C4-2B (cell line): ENCODE measurements at regions not wholly inside any gene's neighbourhood (a gene's known extent, or its start where the extent isn't known, plus 50 kb on each side); places are given as distances from the start of the nearest gene placed in this dataset.

Experiments
- H3K27ac ChIP-seq: fragments of 450-650 bp; 2 replicates; pipeline ENCODE4 v1.5.1; 2017
- CTCF ChIP-seq: fragments of 450-650 bp; conservative IDR thresholded peaks from 2 replicates; pipeline ENCODE4 v1.5.1; 2017; ENCODE audit warnings: mild to moderate bottlenecking
- ZFX ChIP-seq: fragments of 450-650 bp; IDR thresholded peaks from 2 replicates; pipeline ENCODE4 v1.6.1; 2017

GRCh38 chrX:40182095-40182494 is 84.3 kb upstream of the BCOR start:
- TF ChIP-seq CTCF (no peak), ZFX (no peak)
- H3K27ac ChIP-seq: no peak overlapping the region

- no peak overlapping the region for H3K27ac ChIP-seq
Measured at GRCh38 chrX:40179283-40179682, 81.5 kb upstream of the BCOR start.

DNA sequence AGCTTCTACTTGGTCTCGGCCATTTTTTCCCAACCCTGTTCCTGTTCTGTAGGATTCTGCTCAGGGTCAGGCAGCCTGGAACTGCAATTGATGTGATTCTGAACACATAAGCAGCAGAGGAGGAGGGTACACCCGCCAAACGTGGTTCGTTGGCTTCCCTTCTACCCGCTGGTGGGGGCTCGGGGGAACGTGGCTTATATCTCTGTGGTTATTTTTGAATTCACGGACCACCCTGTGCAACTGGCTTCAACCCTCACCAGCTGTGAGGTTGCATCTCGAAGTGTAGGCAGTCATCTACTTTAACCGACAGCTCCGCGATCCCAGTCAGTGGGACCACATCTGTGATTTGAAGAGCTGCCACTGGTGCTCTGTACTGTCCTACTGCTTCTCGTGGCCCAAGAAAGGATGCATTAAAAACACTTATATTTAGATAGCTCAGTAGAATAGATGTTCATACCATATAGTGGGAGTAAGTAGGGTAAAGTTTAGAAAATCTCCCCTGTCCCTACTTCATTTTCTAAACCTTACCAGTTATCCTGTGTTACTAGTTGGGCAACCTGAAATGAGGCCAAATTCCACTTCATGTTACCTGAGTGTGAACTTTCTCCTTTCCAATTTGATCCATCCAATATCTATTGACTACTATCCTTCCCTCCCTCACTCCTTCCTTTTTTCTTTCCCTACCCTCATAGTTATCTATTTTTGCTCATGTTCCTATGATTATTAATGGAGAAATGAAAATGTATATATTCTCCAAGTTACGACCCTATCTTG is 80.4 kb upstream of the BCOR start:
- H3K27ac ChIP-seq: no peak overlapping the region
- TF ChIP-seq ZFX: no peak
- no peak for TF ChIP-seq CTCF

More at GRCh38 chrX:40179283-40179682, 81.5 kb upstream of the BCOR start:
- TF ChIP-seq ZFX (no peak), CTCF (no peak)

GRCh38 chrX:40177489-40177888 is 79.7 kb upstream of the BCOR start:
- no peak overlapping the region for H3K27ac ChIP-seq
- TF ChIP-seq ZFX (no peak), CTCF (no peak)

DNA sequence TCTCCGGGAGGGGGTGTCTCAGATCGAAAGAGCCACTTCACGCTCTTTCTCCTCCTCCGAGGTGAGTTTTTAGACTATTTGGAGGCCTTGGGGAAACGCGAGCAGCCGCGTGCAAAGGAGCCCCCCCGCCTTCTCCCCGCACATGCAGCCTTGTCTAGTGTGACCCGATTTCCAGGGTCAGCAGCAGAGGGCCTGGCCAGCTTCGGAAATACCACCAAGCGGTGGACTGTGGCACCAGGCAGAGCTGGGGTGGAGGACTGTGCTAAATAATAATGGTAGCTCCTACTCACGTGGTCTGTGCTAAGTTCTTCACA is 79.3 kb upstream of the BCOR start:
- TF ChIP-seq CTCF (no peak), ZFX (no peak)
- no peak overlapping the region for H3K27ac ChIP-seq

GRCh38 chrX:40176351-40177116 is 78.8 kb upstream of the BCOR start:
- no peak overlapping the region for H3K27ac ChIP-seq
- no peak for TF ChIP-seq CTCF
